ENCODE measurements at regions not wholly inside any gene's neighbourhood (a gene's known extent, or its start where the extent isn't known, plus 50 kb on each side); places are given as distances from the start of the nearest gene placed in this dataset.
"Not testable (repeated sequence)": the region's sequence is repeated elsewhere in the genome, so short reads cannot be mapped to it uniquely, and the experiment has no call there.

DNA sequence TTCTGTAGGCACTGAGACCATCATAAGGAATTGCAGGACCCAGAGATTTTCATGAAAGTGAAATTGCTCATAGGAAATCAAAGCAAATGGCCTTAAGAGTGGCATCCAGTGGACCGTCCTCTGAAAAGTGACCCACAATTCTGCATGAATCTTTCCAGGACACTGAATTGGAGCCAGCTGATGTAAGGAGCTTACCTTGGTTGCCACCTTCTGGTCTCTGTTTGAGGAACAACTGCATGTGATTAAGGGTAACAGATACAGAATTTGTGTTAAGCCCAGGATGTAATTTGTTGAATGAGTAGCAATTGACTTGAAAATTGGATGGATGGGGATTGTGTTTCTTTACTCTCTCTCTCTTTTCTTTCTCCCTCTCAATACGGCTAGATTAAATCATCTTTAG, 49.9 kb upstream of the GAS1 start:
- DNase-seq (ENCODE audit: low spot score): peak; percentile 11

GRCh38 chr9:86997951-86998350, 50.6 kb upstream of the GAS1 start:
- DNase-seq (ENCODE audit: low spot score): no peak

GRCh38 chr9:87002517-87002916, 55.2 kb upstream of the GAS1 start:
- no peak for DNase-seq (ENCODE audit: low spot score)

- DNase-seq (ENCODE audit: low spot score): no peak
These were observed 56.7 kb upstream of the GAS1 start for GRCh38 chr9:87004016-87004415.

DNA sequence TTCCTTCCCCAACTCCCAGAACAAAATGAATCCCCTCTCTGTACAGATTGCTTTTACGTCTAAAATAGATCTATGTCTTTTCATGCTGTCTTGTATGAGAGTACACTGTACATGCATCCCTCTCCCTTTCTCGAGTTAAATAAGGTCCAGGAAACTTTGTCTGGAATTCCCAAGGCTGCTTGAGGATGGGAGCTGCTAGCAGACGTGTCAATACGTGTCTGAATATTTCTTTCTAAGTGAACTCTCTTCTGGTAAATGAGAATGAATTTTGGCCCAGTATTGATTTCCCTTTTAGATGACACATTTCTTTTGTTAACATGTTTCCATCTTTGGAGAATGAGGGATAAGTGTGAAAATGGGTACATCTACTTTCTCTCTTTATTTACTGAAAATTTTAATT, 59.6 kb upstream of the GAS1 start:
- no peak for DNase-seq (ENCODE audit: low spot score)

DNA sequence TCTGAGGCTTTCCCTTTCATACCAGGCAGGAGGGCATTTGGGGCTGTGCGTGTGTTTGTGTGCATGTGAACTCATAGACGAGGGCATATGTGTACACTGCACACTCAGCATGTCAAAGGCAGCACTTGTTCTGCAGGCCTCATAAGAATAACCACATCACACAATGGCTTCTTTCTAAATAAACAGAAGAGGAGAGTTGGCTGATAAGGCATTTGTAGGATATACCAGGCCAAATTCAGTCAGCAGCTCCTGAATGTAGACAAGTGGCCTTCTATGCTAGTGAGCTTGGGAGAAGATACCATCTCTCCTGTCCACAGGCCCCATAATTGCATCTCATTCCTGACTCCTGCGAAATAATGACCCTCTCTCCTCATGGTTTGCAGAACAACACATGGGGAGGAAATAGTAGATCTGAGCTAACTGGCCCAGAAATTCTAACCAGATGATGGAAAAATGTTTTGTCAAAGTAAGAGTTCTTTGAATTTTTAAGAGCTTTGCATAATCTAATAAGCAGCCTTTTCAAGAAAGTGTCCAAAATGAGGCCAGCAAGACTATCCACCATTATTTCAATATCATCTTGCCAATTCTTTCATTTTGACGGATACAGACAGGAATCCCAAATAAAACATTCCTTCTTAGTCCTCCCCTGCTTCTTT, 60.5 kb upstream of the GAS1 start:
- no peak for DNase-seq (ENCODE audit: low spot score)

- DNase-seq (ENCODE audit: low spot score): no peak
These were observed 61.4 kb upstream of the GAS1 start for GRCh38 chr9:87008667-87009066.

DNA sequence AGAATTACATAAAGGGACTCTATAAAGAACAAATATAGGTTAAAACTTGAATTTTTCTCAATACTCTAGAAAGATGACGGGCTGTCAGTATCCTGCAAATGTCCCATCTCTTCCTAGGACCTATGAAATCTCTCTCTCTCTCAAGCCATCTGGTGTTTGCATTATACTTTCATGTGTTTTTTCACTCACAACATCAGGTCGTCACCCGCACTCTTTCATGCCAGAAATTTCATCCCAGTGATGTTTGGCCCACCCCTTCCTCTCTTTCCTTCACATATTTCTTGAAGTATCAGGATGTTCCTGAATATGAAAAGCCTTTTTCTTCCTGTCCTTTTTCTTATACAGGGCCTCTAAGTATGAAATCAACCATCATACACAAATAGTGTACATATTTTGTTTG, 63.3 kb upstream of the GAS1 start:
- DNase-seq (ENCODE audit: low spot score): no peak

- no peak for DNase-seq (ENCODE audit: low spot score)
These were observed 64.2 kb upstream of the GAS1 start for GRCh38 chr9:87011551-87011950.

- no peak for DNase-seq (ENCODE audit: low spot score)
These were observed 66.2 kb upstream of the GAS1 start for GRCh38 chr9:87013490-87013889.

DNA sequence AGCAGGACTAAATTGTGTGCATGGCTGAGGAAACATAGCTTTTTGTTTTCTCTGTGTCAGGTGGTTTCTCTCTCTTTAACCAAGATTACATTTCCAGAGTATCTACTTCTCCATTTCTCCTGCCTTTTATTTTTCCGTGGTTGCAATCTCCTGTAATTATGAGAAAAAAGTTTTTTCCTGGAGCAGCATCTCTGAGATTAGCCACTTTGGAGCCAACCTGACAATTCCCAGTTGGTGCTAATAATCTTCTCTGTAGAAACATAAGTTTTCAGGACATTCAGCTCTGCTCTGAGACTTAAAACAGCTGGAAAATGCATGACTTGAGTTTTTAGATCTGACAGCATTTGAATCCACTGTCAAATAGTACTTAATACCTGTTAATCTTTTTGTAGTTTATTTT, 67.1 kb upstream of the GAS1 start:
- DNase-seq (ENCODE audit: low spot score): no peak

- no peak for DNase-seq (ENCODE audit: low spot score)
These were observed 69.4 kb upstream of the GAS1 start for GRCh38 chr9:87016681-87017080.

GRCh38 chr9:87020169-87020950, 73.1 kb upstream of the GAS1 start:
- DNase-seq (ENCODE audit: low spot score): no peak

DNA sequence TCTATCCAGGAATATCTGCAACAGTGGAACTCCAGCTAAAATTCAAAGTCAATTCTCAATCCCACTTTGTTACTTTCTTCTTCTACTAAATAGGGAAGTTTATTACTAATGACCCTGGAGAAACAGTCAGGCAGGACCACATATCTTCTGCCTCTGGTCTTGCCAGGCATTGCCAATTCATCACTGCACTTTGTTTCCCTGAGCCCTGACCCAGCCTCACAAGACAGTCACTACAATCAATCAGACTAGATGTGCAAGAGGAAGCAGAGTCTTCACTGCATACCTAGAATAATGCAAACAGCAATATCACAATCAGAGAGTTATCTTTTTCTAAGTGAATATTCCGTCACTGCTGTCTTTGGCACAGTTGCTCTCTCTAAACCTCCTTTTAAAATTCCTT, 74.9 kb upstream of the GAS1 start:
- DNase-seq (ENCODE audit: low spot score): no peak

DNA sequence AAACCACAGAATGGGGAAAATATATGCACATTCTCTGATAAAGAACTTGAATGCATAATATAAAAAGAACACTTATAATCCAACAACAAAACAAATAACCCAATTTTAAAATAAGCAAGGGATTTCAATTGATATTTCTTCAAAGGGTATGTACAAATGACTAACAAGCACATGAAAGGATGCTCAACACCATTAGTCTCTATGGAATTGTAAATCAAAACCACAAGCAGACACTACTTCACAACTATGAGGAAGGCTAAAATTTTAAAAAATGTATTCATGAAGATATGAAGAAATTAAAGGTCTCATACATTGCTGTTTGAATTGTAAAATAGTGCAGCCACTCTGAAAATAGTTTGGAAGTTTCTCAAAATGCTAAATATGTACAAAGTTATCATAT, 78.9 kb upstream of the GAS1 start:
- DNase-seq (ENCODE audit: low spot score): no peak

DNA sequence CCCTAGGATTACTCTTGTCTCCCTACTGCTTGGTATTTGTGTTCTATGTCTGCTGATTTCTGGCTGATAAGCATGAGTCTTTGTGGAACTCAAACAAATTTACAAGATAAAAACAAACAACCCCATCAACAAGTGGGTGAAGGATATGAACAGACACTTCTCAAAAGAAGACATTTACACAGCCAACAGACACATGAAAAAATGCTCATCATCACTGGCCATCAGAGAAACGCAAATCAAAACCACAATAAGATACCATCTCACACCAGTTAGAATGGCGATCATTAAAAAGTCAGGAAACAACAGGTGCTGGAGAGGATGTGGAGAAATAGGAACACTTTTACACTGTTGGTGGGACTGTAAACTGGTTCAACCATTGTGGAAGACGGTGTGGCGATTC, 81.5 kb upstream of the GAS1 start:
- not testable (repeated sequence) for DNase-seq (ENCODE audit: low spot score)

GRCh38 chr9:87029905-87030304, 82.6 kb upstream of the GAS1 start:
- no peak for DNase-seq (ENCODE audit: low spot score)

- no peak for DNase-seq (ENCODE audit: low spot score)
These were observed 87.5 kb upstream of the GAS1 start for GRCh38 chr9:87034841-87035240.

GRCh38 chr9:87035879-87036278, 88.6 kb upstream of the GAS1 start:
- no peak for DNase-seq (ENCODE audit: low spot score)

DNA sequence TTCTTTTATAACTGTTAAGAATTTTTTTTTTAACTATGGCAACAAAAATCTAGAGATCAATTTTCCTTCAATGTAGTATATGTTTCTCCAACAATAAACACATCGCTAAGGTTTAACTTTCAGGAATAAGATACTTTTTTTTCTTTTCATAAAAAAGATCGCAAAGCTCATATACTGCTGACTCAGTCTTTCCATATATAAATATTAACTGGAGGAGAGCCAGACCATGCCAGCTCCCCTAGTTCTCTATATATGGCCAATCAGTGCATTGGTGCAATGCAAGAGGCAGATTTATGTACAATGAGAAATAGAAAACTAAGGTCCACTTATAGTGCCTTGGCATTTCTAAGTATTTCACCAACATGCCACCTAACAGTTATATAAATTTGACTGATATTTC, 89.2 kb upstream of the GAS1 start:
- no peak for DNase-seq (ENCODE audit: low spot score)

GRCh38 chr9:87039809-87040392, 92.6 kb upstream of the GAS1 start:
- no peak for DNase-seq (ENCODE audit: low spot score)

DNA sequence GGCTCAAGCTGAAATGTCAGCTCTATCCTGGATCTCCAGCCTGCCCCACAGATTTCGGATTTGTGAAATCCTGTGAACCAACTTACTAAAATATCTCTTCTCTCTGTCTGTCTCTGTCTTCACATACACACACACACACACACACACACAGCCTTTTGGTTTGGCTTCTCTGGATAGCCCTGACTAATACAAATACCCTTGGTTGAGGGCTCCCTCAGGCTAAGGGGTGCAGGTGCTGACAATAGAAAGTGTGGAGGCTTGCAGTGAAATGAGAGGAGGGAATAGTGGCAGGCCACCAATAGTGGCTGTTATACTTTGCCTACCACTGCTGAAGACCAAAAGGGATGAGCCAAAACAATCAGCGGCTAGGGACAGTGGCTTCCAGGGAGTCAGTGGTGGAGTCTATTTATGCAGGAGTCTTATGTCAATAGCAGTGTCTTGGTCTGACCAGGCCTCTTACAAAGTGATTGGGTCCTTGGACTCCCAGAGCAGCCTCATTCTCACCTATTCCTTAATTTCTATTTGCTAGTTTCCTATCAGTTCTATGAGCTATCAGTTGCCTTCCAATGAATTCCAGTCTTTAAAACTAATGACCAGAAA, 93.2 kb upstream of the GAS1 start:
- DNase-seq (ENCODE audit: low spot score): no peak
